GM12878 (cell line): ENCODE measurements at regions not wholly inside any gene's neighbourhood (a gene's known extent, or its start where the extent isn't known, plus 50 kb on each side); places are given as distances from the start of the nearest gene placed in this dataset.

Source experiments
- ATAC-seq: fragments of 200-7000 bp; cut with Tn5 transposase; 3 replicates; pipeline ENCODE4 v1.9.1; 2020; ENCODE audit warnings: mild to moderate bottlenecking, moderate library complexity
- BruUV-seq: library from RNA; stranded (reverse); fragments of 400-500 nt; replicated peaks from 2 replicates; lab custom pipeline; 2021; lab: Mats Ljungman, UMichigan
- CTCF ChIA-PET: fragments of 300-600 bp; sonication (Branson Sonifier 250); formaldehyde crosslinking; extraction: SDS; loops from one replicate; lab custom pipeline; 2021; ENCODE audit warnings: inconsistent platforms; lab: Yijun Ruan, JAX
- POLR2A ChIA-PET: fragments of 350-600 bp; formaldehyde crosslinking; extraction: SDS; loops from one replicate; lab custom pipeline; 2021; ENCODE audit warnings: inconsistent platforms; lab: Charles Lee
- RAD21 ChIA-PET: fragments of 300-600 bp; sonication (Branson Sonifier 250); formaldehyde crosslinking; loops from one replicate; lab custom pipeline; 2023; ENCODE audit warnings: antibody characterized with exemption; ENCODE audit not compliant: unreplicated experiment; lab: Charles Lee
- SMC1A ChIA-PET: fragments of 300-600 bp; sonication (Branson Sonifier 250); formaldehyde crosslinking; loops from one replicate; lab custom pipeline; 2023; ENCODE audit not compliant: unreplicated experiment, uncharacterized antibody; lab: Charles Lee
- DNase-seq: peaks from one replicate; pipeline ENCODE4 v3.0.0-alpha.2; 2011; ENCODE audit warnings: low read depth, low spot score
- FAIRE-seq: peaks from 3 replicates; lab custom pipeline; 2011; peaks lifted over from hg19 to GRCh38; lab: Jason Lieb, UNC
- H2AFZ ChIP-seq: 2 replicates; pipeline ENCODE4 v1.6.0; 2011; ENCODE audit warnings: low read depth, low read length, control low read depth; ENCODE audit not compliant: control insufficient read depth
- H3K27ac ChIP-seq: 2 replicates; pipeline ENCODE4 v1.5.1; 2011; ENCODE audit warnings: control low read depth; ENCODE audit not compliant: control insufficient read depth, insufficient read depth
- H3K27me3 ChIP-seq, 2 experiments: replicated peaks in 1 of 2; 2 replicates each; pipeline versions ENCODE4 v1.6.0 to v1.6.1; 2011; ENCODE audit warnings: low read length in 1 of 2; ENCODE audit not compliant: control insufficient read depth in 2 of 2, insufficient read depth in 2 of 2
- H3K36me3 ChIP-seq, 2 experiments: 2 replicates each; pipeline ENCODE4 v1.5.1; 2011; ENCODE audit warnings: low read length in 1 of 2; ENCODE audit not compliant: control insufficient read depth in 2 of 2, insufficient read depth in 2 of 2
- H3K4me1 ChIP-seq: 2 replicates; pipeline ENCODE4 v1.6.1; 2011; ENCODE audit warnings: mild to moderate bottlenecking, low read length, moderate library complexity, mixed read lengths; ENCODE audit not compliant: control insufficient read depth, insufficient read depth
- H3K4me2 ChIP-seq: 2 replicates; pipeline ENCODE4 v1.6.0; 2011; ENCODE audit warnings: control low read depth; ENCODE audit not compliant: control insufficient read depth, insufficient read depth
- H3K4me3 ChIP-seq: fragments of 200-600 bp; sonication (generic); 2 replicates; pipeline ENCODE4 v1.5.1; 2016
- H3K79me2 ChIP-seq: 2 replicates; pipeline ENCODE4 v1.6.0; 2011; ENCODE audit warnings: low read length; ENCODE audit not compliant: control insufficient read depth, insufficient read depth
- H3K9ac ChIP-seq: 2 replicates; pipeline ENCODE4 v1.8.0; 2011; ENCODE audit warnings: low read length, control low read depth, mixed read lengths; ENCODE audit not compliant: control insufficient read depth, insufficient read depth
- H3K9me3 ChIP-seq: replicated peaks from 3 replicates; pipeline ENCODE4 v1.5.1; 2011; ENCODE audit warnings: mild to moderate bottlenecking, low read length; ENCODE audit not compliant: control insufficient read depth, insufficient read depth
- H4K20me1 ChIP-seq: 2 replicates; pipeline ENCODE4 v1.6.0; 2011; ENCODE audit not compliant: control insufficient read depth, insufficient read depth
- CHD2 ChIP-seq: IDR thresholded peaks from 2 replicates; pipeline ENCODE4 v1.6.1; 2011; ENCODE audit warnings: low read depth, low read length, improper control_type of control experiment, borderline replicate concordance
- HDAC6 ChIP-seq: fragments of 200-600 bp; sonication (generic); IDR thresholded peaks from one replicate; pipeline ENCODE4 v1.8.0; 2017; ENCODE audit warnings: antibody characterized with exemption; ENCODE audit not compliant: unreplicated experiment
- IRF3 ChIP-seq: fragments of 450-650 bp; IDR thresholded peaks from 2 replicates; pipeline ENCODE4 v1.6.1; 2014; ENCODE audit warnings: mild to moderate bottlenecking
- JUNB ChIP-seq: IDR thresholded peaks from 2 replicates; pipeline ENCODE4 v1.6.1; 2016; ENCODE audit warnings: antibody characterized with exemption, mild to moderate bottlenecking
- MTA2 ChIP-seq: fragments of 450-650 bp; IDR thresholded peaks from 2 replicates; pipeline ENCODE4 v1.6.1; 2016; ENCODE audit warnings: low read depth, mild to moderate bottlenecking, moderate library complexity
- NKRF ChIP-seq: fragments of 450-650 bp; conservative IDR thresholded peaks from 2 replicates; pipeline ENCODE4 v1.6.1; 2017; ENCODE audit warnings: mild to moderate bottlenecking, moderate library complexity
- POU2F2 ChIP-seq: IDR thresholded peaks from 3 replicates; pipeline ENCODE4 v1.6.1; 2011; ENCODE audit warnings: low read depth, mild to moderate bottlenecking, low read length, borderline replicate concordance
- RAD21 ChIP-seq: IDR thresholded peaks from 2 replicates; pipeline ENCODE4 v1.6.1; 2011; ENCODE audit warnings: mild to moderate bottlenecking, low read depth, low read length, moderate library complexity; ENCODE audit not compliant: insufficient read depth
- USF2 ChIP-seq: IDR thresholded peaks from 2 replicates; pipeline ENCODE4 v1.6.1; 2011; ENCODE audit warnings: low read depth, low read length, improper control_type of control experiment, borderline replicate concordance
- ZBTB33 ChIP-seq: fragments of 450-650 bp; IDR thresholded peaks from 2 replicates; pipeline ENCODE4 v1.6.1; 2017; ENCODE audit warnings: mild to moderate bottlenecking
- ZNF592 ChIP-seq: fragments of 450-650 bp; IDR thresholded peaks from 2 replicates; pipeline ENCODE4 v1.6.1; 2017; ENCODE audit warnings: mild to moderate bottlenecking, moderate library complexity
- ZNF622 ChIP-seq: fragments of 450-650 bp; IDR thresholded peaks from 2 replicates; pipeline ENCODE4 v1.6.1; 2017; ENCODE audit warnings: mild to moderate bottlenecking, inconsistent platforms
- WGBS: methylation state at CpG from one replicate; pipeline ENCODE4 v1.1.6; 2016; ENCODE audit warnings: low lambda C conversion rate; ENCODE audit not compliant: insufficient replicate concordance, insufficient coverage; ENCODE audit errors: missing lambda C conversion rate; 5-methylcytosine and 5-hydroxymethylcytosine counted together
- in situ Hi-C: fragments of 300-500 bp; cut with MboI; formaldehyde crosslinking; loops from 9 replicates; pipeline ENCODE4 v1.14.3; 2018; ENCODE audit warnings: mixed read lengths
- intact Hi-C: fragments of 100-400 bp; cut with micrococcal nuclease; formaldehyde crosslinking; loops from one replicate; pipeline ENCODE4 v1.14.2; 2022; ENCODE audit not compliant: unreplicated experiment

- TF ChIP-seq ZNF622 (no peak), NKRF (no peak), JUNB (no peak), POU2F2 (no peak)
Measured at GRCh38 chr16:54342966-54343365, 56.4 kb upstream of the IRX3 start (continued).

- no TSS peak for BruUV-seq
- 29% methylated on average over 16 of the region's 16 CpGs for WGBS
- no peak overlapping the region for H3K9ac ChIP-seq
- TF ChIP-seq ZNF592 = no peak
- TF ChIP-seq HDAC6 = no peak
- TF ChIP-seq IRF3 = no peak
- no peak for TF ChIP-seq USF2
- TF ChIP-seq CHD2 = no peak
- TF ChIP-seq RAD21 = no peak
- no peak for TF ChIP-seq MTA2
- TF ChIP-seq ZBTB33 = no peak
Measured at GRCh38 chr16:54341892-54342776, 55.5 kb upstream of the IRX3 start.

More at GRCh38 chr16:54341892-54342776, 55.5 kb upstream of the IRX3 start:
- Histone ChIP-seq H3K79me2 (no peaks in the 10 kb centered on the region), H3K4me1 (no peaks in the 10 kb centered on the region), H3K4me3 (no peak overlapping the region), H4K20me1 (no peaks in the 10 kb centered on the region), H3K36me3 (no peaks in the 10 kb centered on the region), H3K9me3 (no peaks in the 10 kb centered on the region), H2AFZ (no peak overlapping the region), H3K27ac (no peak overlapping the region), H3K27me3 (no peaks in the 10 kb centered on the region), H3K4me2 (no peak overlapping the region)
- FAIRE-seq (no peak), ATAC-seq (no peak), DNase-seq (no peak)
- ChIA-PET RAD21 (no interaction called here), POLR2A (no interaction called here), CTCF (no interaction called here), SMC1A (no interaction called here)
- in situ Hi-C loops (no loop called here), intact Hi-C loops (no loop called here)
